GM23338 (cell line): ENCODE measurements at regions not wholly inside any gene's neighbourhood (a gene's known extent, or its start where the extent isn't known, plus 50 kb on each side); places are given as distances from the start of the nearest gene placed in this dataset.
"Not testable (repeated sequence)": the region's sequence is repeated elsewhere in the genome, so short reads cannot be mapped to it uniquely, and the experiment has no call there.

Experiments used
- ETS1 ChIP-seq: IDR thresholded peaks from 2 replicates; pipeline ENCODE4 v1.6.1; 2016; ENCODE audit warnings: antibody characterized with exemption
- EZH2 ChIP-seq: fragments of 200-600 bp; sonication (generic); IDR thresholded peaks from one replicate; pipeline ENCODE4 v1.8.0; 2017; ENCODE audit warnings: antibody characterized with exemption, mild to moderate bottlenecking, low read depth; ENCODE audit not compliant: unreplicated experiment
- POLR2AphosphoS5 ChIP-seq: IDR thresholded peaks from 2 replicates; pipeline ENCODE4 v1.6.1; 2016; ENCODE audit warnings: antibody characterized with exemption, low read depth
- STAT1 ChIP-seq: IDR thresholded peaks from one replicate; pipeline ENCODE4 v1.6.1; 2016; ENCODE audit warnings: antibody characterized with exemption; ENCODE audit not compliant: unreplicated experiment
- TF ChIP-seq, protein P1 (sequence below): IDR thresholded peaks from one replicate; pipeline ENCODE4 v1.6.1; 2018; ENCODE audit warnings: antibody characterized with exemption; ENCODE audit not compliant: unreplicated experiment
- TF ChIP-seq, protein P2 (sequence below), 2 experiments: fragments of 200-600 bp in 1 of 2; sonication (generic) in 1 of 2; conservative IDR thresholded peaks; 2 replicates each; pipeline versions ENCODE4 v1.5.1 to v1.6.1; 2016 to 2017; ENCODE audit warnings: antibody characterized with exemption in 2 of 2, low read depth in 2 of 2, mild to moderate bottlenecking in 2 of 2, moderate library complexity in 1 of 2

GRCh38 chr1:191296-192049, 260.0 kb downstream of the OR4F29 start:
- TF ChIP-seq, protein P1, sequence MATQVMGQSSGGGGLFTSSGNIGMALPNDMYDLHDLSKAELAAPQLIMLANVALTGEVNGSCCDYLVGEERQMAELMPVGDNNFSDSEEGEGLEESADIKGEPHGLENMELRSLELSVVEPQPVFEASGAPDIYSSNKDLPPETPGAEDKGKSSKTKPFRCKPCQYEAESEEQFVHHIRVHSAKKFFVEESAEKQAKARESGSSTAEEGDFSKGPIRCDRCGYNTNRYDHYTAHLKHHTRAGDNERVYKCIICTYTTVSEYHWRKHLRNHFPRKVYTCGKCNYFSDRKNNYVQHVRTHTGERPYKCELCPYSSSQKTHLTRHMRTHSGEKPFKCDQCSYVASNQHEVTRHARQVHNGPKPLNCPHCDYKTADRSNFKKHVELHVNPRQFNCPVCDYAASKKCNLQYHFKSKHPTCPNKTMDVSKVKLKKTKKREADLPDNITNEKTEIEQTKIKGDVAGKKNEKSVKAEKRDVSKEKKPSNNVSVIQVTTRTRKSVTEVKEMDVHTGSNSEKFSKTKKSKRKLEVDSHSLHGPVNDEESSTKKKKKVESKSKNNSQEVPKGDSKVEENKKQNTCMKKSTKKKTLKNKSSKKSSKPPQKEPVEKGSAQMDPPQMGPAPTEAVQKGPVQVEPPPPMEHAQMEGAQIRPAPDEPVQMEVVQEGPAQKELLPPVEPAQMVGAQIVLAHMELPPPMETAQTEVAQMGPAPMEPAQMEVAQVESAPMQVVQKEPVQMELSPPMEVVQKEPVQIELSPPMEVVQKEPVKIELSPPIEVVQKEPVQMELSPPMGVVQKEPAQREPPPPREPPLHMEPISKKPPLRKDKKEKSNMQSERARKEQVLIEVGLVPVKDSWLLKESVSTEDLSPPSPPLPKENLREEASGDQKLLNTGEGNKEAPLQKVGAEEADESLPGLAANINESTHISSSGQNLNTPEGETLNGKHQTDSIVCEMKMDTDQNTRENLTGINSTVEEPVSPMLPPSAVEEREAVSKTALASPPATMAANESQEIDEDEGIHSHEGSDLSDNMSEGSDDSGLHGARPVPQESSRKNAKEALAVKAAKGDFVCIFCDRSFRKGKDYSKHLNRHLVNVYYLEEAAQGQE, result not testable (repeated sequence)
- TF ChIP-seq, protein P2, sequence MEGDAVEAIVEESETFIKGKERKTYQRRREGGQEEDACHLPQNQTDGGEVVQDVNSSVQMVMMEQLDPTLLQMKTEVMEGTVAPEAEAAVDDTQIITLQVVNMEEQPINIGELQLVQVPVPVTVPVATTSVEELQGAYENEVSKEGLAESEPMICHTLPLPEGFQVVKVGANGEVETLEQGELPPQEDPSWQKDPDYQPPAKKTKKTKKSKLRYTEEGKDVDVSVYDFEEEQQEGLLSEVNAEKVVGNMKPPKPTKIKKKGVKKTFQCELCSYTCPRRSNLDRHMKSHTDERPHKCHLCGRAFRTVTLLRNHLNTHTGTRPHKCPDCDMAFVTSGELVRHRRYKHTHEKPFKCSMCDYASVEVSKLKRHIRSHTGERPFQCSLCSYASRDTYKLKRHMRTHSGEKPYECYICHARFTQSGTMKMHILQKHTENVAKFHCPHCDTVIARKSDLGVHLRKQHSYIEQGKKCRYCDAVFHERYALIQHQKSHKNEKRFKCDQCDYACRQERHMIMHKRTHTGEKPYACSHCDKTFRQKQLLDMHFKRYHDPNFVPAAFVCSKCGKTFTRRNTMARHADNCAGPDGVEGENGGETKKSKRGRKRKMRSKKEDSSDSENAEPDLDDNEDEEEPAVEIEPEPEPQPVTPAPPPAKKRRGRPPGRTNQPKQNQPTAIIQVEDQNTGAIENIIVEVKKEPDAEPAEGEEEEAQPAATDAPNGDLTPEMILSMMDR (conservative IDR thresholded peaks at IDR 0.05; ENCODE audit: low read depth in 2 of 2), result not testable (repeated sequence)
- TF ChIP-seq POLR2AphosphoS5, EZH2, ETS1, STAT1: not testable (repeated sequence)
